Fibroblast of skin of back (primary cell): ENCODE measurements at regions not wholly inside any gene's neighbourhood (a gene's known extent, or its start where the extent isn't known, plus 50 kb on each side); places are given as distances from the start of the nearest gene placed in this dataset.

Experiments used
- DNase-seq: peaks from one replicate; pipeline ENCODE4 v3.0.0-alpha.2; 2013

- no peak for DNase-seq
Measured at GRCh38 chr1:56355422-56355821, 223.9 kb downstream of the PLPP3 start.

GRCh38 chr1:56345831-56346230 lies 233.5 kb downstream of the PLPP3 start:
- DNase-seq, result no peak

- no peak for DNase-seq
Measured at GRCh38 chr1:56340977-56341376, 238.4 kb downstream of the PLPP3 start.

DNA sequence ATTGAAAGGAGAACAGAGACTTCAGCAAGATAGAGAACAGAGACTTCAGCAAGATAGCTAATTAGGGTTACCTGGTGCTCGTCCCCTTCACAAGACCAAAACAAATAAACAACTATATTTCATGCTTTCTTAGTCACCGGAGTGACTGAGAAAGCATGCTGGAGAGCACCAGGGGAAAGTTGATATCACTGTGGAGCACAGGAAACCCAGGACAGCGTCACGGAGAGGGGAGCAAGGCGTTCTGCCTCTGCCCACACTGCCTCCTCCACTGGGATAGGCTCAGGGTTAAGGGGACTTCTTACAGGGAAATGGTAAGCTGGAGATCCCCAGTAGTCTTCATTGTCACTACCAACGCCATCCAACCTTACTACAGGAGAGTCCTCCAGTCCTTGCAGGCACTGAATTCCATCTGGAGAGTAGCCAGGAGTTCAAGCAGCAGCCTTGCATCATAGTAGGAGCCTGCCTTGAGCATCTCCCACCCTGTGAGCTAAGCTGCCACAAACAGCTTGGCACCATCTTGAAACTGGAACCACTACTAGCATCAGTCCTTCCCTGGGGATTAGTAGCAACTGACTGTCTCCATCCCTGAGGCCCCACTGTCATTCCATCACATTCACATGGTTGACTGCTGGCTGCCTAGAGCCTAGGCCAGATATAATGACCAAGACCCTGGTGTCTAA lies 239.4 kb downstream of the PLPP3 start:
- DNase-seq, result no peak

GRCh38 chr1:56339093-56339492 lies 240.3 kb downstream of the PLPP3 start:
- no peak for DNase-seq

DNA sequence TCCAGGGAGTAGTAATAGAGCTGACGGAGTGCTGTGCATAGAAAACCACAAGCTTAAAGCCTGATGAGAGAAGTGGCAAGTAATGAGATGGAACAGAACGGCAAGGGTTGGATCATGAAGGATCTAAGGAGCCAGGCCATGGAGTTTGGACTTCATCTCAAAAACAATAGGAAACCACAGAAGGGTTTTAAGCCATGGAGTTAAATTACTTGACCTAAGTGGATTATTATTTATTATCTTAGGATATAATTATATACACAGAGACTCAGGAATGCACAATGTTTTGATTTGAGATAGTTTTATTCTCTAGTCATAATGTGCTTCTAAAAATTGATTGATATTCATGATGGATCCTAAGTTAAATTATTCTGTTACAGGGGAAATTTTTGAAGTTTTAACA lies 242.4 kb downstream of the PLPP3 start:
- DNase-seq, result peak; percentile 52

DNA sequence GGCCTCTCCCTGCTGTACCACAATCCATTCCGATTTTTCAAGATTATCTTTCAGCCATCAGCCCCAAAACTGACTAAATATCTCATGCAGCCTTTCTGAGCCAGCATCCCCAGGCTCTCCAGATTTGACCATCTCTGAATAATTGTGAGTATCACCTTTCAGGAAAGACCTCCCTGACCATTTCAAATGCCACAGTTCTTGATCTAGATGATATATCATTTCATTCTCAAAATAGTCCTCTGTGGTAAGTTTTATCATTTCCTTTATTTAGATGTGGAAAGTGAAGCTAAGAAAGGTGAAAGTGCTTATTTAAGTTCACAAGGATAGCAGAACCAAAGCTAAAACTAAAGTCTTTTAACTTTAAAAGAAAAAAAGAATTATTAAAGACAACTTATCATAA lies 244.0 kb downstream of the PLPP3 start:
- no peak for DNase-seq

- DNase-seq, result no peak
Measured at GRCh38 chr1:56334047-56334446, 245.3 kb downstream of the PLPP3 start.

- DNase-seq, result no peak
Measured at GRCh38 chr1:56333461-56333860, 245.9 kb downstream of the PLPP3 start.

GRCh38 chr1:56331892-56332567 lies 247.3 kb downstream of the PLPP3 start:
- DNase-seq, result peak; percentile 49

- no peak for DNase-seq
Measured at GRCh38 chr1:56331207-56331891, 248.0 kb downstream of the PLPP3 start.

DNA sequence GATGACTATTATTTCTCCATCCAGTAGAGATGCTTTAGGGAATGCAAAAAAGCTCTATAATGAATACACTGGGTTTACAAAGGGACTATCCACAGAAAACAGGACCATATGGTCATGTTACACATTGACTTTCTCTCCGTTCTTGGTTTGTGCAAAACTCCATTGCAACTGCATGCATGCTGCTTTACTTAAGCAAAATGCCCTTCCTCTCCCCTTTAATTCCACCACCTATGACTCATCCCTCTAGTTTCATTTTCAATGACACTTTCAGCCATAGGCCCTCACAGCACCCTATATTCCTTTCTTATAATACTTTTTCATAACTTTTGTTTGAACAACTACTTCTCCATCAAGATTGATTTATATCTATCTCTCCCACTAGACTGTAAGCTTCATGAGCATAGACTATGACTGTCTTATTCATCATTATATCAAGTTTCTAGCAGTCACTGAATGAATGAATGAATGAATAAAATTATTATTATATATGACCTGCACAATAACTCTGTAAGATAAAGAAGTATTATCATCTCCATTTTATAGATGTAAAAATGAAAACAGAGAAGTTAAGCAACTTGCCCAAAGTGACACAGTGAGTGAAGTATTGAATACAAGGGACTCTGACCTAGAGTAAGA lies 248.9 kb downstream of the PLPP3 start:
- DNase-seq, result peak; percentile 80

GRCh38 chr1:56329970-56330369 lies 249.4 kb downstream of the PLPP3 start:
- no peak for DNase-seq

DNA sequence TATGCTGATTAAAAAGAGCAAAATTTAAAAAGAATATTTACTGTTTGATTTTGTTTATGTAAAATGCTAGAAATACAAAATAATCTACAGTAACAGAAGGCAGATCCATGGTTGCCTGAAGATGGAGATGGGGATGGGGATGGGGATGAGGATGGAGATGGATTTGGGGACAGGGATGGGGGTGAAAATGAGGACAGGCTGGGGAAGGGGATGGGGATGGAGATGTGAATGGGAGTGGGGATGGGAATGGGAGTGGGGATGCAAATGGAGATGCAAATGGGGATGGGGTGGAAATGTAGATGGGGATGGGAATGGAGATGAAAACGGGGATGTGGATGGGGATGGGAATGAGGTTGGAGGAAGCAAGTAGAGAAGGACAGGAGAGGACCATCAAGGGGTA lies 252.2 kb downstream of the PLPP3 start:
- no peak for DNase-seq

GRCh38 chr1:56326056-56326455 lies 253.3 kb downstream of the PLPP3 start:
- peak; percentile 74 for DNase-seq

- no peak for DNase-seq
Measured at GRCh38 chr1:56324504-56324903, 254.9 kb downstream of the PLPP3 start.

DNA sequence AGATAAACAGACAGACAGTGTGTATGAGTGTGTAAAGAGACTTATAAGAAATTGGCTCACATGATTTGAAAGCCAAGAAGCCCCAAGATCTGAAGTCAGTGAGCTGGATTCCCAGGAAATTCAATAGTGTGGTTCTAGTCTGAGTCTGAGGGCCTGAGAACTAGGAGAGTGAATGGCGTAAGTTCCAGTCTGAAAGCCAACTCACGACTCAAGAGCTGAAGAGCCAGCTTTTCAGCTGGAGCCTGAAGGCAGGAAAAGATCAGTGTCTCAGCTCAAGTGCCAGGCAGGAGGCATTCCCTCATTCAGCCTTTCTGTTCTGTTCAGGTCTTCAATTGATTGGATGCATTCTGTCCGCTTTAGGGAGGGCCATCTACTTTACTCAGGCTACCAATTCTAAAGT lies 257.2 kb downstream of the PLPP3 start:
- DNase-seq, result no peak

DNA sequence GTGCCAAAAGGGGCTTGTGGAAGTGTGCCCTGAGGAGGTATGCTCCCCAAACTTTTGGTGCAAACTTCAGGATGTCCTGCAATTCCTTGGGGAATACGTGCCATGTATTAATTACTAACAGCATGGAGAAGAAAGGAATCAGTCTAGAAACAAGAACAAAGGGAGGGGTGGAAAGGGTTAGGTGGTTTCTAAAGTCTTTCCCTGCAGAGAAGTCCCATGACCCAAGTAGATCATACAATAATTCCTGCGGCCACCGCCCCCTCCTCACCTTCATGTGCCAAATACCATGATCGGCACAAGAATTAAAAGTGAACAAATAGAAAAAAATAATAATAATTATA lies 258.2 kb downstream of the PLPP3 start:
- no peak for DNase-seq

- no peak for DNase-seq
Measured at GRCh38 chr1:56320464-56321149, 258.8 kb downstream of the PLPP3 start.

- no peak for DNase-seq
Measured at GRCh38 chr1:56317722-56318121, 261.6 kb downstream of the PLPP3 start.

DNA sequence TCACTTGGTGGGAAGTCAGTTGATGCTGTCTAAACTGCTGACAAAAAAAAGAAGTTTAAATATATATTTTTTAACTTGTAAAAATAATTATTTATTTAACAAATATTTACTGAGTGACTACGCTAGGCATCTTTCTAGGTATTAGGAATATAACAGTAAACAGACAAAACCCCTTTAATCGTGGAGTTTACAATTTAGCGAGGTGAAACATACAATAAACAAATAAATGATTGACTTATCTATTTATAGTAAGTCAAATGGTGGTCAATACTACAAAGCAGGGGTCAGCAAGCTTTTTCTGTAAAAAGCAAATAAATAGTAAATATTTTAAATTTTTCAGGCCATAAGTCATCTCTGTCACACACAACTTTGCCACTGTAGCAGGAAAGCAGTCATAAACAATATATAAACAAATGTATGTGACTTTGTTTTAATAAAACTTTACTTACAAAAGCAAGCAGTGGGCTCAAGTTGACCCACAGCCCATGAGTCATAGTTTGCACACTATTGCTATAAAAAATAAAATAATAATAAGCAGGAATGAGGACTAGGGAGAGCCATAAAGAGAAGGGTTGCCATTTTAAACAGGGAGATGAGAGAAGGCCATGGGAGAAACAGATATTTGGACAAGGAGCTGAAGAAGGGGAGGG lies 263.9 kb downstream of the PLPP3 start:
- no peak for DNase-seq

DNA sequence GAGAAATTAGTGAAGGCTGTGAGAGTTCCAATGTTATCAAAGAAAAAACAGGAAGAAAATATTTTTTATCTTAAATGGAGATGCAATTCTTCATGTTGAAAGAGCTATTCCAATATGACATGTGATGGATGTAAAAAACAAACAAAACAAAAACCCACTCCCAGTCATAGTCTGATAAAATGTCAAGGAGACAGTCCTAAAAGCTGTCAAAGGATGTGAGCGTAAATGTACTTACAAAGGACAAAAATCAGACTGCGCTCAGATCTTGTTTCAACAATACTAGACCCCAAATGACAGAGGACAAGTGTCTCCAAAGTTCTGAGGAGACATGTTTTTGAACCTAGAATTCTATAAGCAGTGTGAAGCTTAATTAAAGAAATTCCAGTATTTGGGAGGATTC lies 265.8 kb downstream of the PLPP3 start:
- no peak for DNase-seq
